ENCODE measurements at regions not wholly inside any gene's neighbourhood (a gene's known extent, or its start where the extent isn't known, plus 50 kb on each side); places are given as distances from the start of the nearest gene placed in this dataset.
A peak's percentile ranks its signal among the peaks of the same experiment; 100 is the strongest.

GRCh38 chr3:158974904-158975303 is 173.1 kb downstream of the MFSD1 start:
- no peak for DNase-seq

GRCh38 chr3:158976966-158977365 is 175.1 kb downstream of the MFSD1 start:
- DNase-seq: no peak

DNA sequence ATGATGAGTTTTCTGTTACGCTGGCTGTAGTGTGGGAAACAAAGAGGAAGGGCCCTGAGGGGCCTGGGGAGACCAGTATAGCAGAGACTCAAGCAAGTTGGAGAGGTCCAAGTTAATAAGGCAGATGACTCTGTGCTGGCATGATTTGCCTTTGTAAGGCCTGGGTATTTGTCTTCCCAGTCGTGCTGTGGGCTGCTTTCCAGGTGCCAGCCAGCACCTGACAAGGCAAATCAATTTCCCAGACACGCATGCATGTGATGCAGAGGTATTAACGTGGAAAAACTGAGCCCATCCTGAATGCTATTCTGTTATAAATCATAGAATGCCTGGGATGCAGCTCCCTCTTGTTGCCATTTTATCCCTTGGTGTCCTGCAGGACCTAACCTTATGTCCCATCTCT is 175.6 kb downstream of the MFSD1 start:
- DNase-seq: no peak

DNA sequence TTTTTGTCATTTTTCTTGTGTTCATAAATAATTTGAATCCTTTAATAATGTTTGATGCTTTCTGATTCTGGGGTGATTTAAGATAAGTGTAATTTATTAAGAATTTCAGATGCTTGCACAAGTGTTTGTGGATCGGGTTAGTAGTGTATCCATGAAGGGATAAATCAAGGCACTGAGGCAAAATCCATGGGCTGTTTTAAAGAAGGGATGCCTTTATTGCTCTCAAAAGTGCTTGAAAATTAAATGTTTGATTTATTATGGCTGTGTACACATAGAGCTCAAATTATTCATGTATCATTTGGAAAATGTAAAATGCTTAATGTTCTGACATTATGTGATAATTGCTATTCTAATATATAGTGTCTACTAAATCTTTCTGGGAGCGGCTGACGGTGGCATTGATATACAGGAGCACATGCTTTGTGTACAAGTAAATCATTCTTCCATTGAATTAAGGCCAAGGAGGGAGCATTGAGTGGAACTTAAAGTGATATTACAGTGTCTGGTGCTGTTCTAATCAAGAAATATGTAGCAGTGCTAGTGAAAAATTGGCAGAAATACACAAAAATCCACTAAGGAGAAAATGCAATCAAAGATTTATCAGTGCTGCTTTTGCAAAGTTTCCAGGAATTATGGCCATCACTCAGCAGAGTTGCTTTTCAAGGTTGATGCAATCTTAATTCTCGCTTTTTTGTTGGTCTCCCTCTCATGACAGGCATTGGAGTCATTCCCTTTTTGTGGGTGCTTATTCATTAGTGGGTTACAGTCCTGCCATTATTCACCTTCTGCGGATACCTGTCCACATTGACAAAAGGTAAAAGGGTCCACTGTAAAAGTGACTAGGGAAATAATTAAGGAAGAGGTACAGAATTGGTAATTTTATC is 181.6 kb downstream of the MFSD1 start:
- no peak for DNase-seq

- no peak for DNase-seq
Measured at GRCh38 chr3:158991146-158991705, 189.4 kb downstream of the MFSD1 start.

- no peak for DNase-seq
Measured at GRCh38 chr3:158992463-158992862, 190.6 kb downstream of the MFSD1 start.

- no peak for DNase-seq
Measured at GRCh38 chr3:158994386-158994785, 192.5 kb downstream of the MFSD1 start.

DNA sequence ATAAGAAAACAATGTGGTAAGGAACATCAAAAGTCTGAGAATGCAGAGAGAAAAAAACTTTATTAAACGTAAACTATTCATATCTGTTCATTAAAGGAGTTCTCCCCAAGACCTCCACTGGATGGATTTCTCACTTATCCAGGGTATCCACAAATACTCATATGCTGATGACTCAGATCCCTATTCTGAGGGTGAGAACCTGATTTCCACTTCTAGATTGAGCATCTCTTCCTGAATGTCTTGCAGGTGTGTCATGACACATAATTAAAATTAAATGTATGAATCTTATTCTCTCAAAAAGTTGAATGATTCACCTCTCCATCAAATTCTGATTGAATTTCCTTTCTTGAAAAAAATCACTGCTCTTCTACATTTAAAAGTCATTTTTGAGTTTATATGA is 199.9 kb downstream of the MFSD1 start:
- no peak for DNase-seq

DNA sequence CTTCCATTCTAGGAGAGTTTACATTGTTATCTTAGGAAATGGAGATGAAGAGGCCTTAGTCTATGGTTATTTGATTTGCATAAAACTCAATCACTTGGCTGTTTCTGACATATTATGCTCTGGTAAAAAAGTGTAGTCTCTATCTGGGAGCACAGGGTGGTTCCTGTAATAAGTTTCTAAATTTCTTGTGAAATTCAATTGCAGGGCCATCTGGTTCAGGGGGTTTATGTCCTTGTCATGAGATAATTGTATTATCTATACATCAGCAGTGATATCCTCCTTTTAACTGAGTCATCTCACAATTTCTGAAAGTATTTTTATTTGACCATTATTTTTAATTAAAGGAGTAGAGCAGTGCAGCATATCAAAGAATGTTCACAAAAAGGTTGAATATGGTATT is 203.3 kb downstream of the MFSD1 start:
- DNase-seq: no peak

GRCh38 chr3:159007331-159007730 is 205.5 kb downstream of the MFSD1 start:
- DNase-seq: no peak

- no peak for DNase-seq
Measured at GRCh38 chr3:159008401-159008800, 206.5 kb downstream of the MFSD1 start.

DNA sequence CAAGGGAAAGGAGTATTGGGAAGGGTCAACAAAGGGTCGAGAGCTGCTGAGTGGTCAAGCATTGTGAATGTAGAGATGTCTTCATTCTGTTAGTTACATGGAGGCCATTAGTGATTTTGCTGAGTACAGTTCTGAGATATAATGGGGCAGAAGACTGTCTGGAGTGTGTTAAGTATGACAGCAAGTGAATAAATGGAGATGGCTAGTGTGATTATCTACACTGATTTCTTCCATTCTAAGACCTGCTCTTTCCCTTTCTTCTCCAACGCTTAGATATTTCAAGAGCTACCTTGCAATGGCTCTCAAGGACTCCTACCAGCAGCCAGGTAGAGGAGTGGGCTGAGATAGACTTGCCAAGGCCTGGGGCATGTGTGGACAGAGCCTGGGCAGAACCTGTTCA is 216.5 kb downstream of the MFSD1 start:
- no peak for DNase-seq

DNA sequence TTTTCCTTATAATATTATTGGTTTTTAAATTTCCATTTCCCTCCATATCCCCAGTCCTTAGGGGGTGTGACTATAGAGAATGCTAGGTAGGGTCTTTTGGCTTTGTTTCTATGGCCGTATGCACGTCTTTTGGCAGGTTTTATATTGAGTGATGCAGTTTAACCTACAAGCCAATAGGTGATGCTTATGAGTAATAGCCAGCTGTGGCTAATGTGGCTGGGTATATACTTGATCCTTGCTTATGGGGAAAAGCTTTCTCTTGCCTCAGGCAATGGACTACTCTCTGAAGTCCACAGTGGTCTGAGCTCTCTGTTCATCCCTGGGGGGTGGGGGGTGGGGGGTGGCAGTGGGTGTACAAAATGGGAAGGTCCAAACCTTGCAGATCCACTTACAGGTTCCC is 223.9 kb downstream of the MFSD1 start:
- no peak for DNase-seq

DNA sequence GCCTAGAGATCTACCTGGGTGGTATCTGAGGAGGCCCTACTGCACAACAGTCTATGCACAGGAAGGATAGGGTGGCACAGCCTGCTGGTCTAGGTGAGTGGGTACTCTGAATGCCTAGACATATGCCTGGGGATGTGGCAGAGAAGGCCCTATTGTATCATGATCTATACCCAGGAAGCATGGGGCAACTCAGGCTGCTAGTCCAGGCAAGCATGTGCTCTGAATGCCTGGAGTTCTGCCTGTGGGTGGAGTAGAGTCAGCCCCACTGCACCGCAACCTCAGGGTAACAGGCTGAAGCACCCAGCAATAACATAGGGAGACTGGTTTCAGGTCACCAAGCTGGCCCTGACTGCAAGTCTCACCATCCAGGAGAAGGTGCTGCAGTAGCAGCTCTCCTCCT is 224.7 kb downstream of the MFSD1 start:
- no peak for DNase-seq

DNA sequence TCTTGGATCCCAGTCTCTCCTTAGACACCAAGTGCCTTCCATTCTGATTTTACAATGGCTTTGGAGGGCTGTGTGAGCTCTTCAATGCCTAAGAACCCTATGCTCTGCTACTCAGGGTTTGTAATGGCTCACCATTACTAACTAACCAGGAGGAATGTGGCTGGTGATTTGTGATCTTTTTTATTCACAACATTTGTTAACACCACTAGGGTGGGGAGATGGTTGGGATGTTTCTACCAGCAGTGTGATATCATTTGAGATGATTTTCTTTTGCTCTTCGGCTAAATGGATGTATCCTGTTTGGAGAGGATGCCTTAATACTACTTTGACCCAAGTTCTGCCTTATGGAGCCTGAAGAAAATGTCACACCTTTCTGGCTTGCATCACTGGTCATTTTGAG is 226.9 kb downstream of the MFSD1 start:
- no peak for DNase-seq

DNA sequence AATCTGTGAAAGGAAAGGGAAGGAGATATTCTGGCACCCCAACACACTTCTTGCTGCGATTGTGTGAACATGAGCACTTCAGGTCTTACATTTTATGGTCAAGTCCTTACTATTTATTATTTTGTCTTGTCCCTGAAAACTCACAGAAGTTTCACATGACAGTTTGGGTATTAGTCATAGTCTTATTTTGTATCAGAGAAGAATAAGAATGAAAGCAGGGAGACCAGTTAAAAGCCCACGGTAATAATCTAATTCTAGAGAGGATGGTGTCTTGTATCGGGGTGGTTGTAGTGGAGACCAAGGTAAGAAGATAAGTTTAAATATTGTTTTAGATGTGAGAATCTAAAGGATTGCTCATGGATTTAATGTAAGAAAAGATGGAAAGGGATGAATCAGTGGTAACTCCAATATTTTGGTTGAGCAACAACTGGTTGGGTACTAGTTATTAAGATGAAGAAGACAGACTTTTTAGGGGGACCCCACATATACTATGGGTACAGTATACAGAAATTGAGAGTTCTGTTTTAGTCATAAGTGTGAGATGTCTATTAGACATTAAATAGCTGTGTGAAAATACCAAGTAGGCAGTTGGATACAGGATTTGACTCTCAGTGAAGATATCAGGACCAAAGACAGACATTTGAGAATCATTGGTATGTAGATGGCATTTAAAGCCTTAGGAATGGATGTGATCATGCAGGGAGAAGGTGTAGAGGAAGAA is 227.6 kb downstream of the MFSD1 start:
- no peak for DNase-seq

- DNase-seq: no peak
Measured at GRCh38 chr3:159030138-159030670, 228.3 kb downstream of the MFSD1 start.

DNA sequence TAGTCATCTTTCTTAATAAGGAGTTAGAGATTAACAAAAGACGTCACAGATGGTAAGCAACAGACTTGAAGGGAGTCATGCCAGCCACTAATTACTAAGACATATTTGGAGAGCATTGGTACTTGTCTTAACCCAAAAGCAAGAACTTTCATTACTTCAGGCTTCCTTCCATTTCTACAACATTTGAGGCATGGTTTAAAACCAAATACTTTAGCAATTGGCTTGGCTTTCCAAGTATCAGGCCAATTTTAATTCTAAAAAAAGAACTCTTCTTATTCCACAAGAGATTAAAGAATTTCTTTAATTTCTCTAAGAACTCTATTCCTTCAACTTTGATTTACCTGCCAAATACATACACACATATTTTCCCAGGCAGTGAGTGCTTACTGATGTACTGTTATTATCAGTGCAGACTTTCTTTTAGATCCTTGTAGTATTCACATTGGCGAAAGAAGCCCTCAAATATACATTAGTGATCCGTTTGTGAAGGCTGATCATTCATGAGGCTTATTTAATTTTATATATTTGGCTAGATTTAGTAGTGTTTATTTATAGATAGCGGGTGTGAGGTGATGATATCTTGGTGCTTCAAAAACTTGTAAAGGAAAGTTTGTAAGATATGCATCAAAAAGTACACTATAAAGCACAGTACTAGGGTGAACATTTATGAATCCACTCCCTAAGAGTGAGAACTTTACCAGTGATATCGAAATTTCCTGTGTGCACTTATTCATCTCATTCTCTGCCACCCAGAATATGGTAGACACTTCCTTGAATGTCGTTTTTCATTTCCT is 229.2 kb downstream of the MFSD1 start:
- no peak for DNase-seq

DNA sequence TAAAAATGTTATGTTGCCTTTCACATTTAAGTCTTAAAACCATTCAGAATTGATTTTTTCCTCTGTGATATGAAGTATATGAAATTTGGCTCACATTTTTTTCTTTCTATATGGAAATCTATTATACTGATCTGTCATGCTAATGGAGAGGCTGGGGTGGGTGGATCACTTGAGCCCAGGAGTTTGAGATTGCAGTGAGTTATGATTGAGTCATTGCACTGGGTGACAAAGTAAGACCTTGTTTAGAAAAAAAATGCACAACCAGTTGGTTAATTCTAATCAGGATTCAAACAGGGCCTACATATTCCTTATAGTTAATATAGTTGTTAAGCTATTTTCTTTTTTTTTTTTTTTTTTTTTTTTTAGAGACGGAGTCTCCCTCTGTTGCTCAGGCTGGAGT is 230.5 kb downstream of the MFSD1 start:
- DNase-seq: peak; percentile 3

- DNase-seq: no peak
Measured at GRCh38 chr3:159038405-159038804, 236.6 kb downstream of the MFSD1 start.

DNA sequence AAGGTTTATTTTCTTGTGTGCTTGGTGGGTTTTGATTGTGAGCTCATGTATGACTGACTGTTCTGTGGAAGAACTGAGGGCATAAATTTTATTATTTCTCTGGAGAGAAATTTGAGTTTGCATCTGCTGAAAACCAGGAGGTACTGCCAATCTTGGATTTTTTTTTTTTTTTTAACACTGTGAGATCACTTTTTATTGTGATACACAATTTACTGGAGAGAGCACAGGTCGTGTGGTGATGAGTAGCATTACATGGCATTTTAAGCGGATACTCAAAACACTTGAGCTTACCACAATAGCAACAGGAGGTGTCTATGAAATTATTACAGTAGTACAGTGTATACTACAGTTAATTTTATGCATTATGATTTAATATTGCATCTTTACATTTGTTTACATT is 237.4 kb downstream of the MFSD1 start:
- no peak for DNase-seq

- no peak for DNase-seq
Measured at GRCh38 chr3:159045279-159045885, 243.5 kb downstream of the MFSD1 start.
